SK-N-SH treated with all-trans-retinoic acid at 6 μM for 48 hours (cell line): ENCODE measurements at regions not wholly inside any gene's neighbourhood (a gene's known extent, or its start where the extent isn't known, plus 50 kb on each side); places are given as distances from the start of the nearest gene placed in this dataset.

Experiments used
- ATAC-seq: fragments of 200-7000 bp; cut with Tn5 transposase; 3 replicates; pipeline ENCODE4 v1.9.1; 2020; ENCODE audit warnings: mild to moderate bottlenecking, moderate library complexity
- ARNTL ChIP-seq: fragments of 450-650 bp; formaldehyde crosslinking; IDR thresholded peaks from 2 replicates; pipeline ENCODE4 v1.5.0; 2020; ENCODE audit warnings: low read depth, mild to moderate bottlenecking, moderate library complexity, borderline replicate concordance
- BACH2 ChIP-seq: fragments of 250-450 bp; sonication (Bioruptor Pico); IDR thresholded peaks from 2 replicates; pipeline ENCODE4 v1.9.0; 2021; ENCODE audit warnings: mild to moderate bottlenecking, borderline replicate concordance
- CSRNP3 ChIP-seq: fragments of 250-450 bp; sonication (Bioruptor Pico); IDR thresholded peaks from 2 replicates; pipeline ENCODE4 v1.5.1; 2021; ENCODE audit warnings: mild to moderate bottlenecking, moderate library complexity
- GLIS3 ChIP-seq: fragments of 250-450 bp; sonication (Bioruptor Pico); IDR thresholded peaks from 2 replicates; pipeline ENCODE4 v1.5.0; 2020; ENCODE audit warnings: mild to moderate bottlenecking, moderate library complexity
- ISL1 ChIP-seq: fragments of 250-450 bp; sonication (Bioruptor Pico); IDR thresholded peaks from 2 replicates; pipeline ENCODE4 v2.1.2; 2022; ENCODE audit warnings: mild to moderate bottlenecking, moderate library complexity
- OSR1 ChIP-seq: fragments of 250-450 bp; sonication (Bioruptor Pico); IDR thresholded peaks from 2 replicates; pipeline ENCODE4 v1.8.0; 2022; ENCODE audit warnings: moderate library complexity, mild to moderate bottlenecking, inconsistent platforms
- POU6F1 ChIP-seq: fragments of 250-450 bp; sonication (Bioruptor Pico); IDR thresholded peaks from 2 replicates; pipeline ENCODE4 v1.8.0; 2021; ENCODE audit warnings: low read depth, mild to moderate bottlenecking, moderate library complexity, borderline replicate concordance
- PPARA ChIP-seq: fragments of 250-450 bp; sonication (Bioruptor Pico); IDR thresholded peaks from 2 replicates; pipeline ENCODE4 v1.5.0; 2020; ENCODE audit warnings: mild to moderate bottlenecking, borderline replicate concordance
- RARB ChIP-seq: fragments of 250-450 bp; sonication (Bioruptor Pico); IDR thresholded peaks from 2 replicates; pipeline ENCODE4 v1.8.0; 2021; ENCODE audit warnings: mild to moderate bottlenecking, moderate library complexity
- SNAI2 ChIP-seq: fragments of 250-450 bp; sonication (Bioruptor Pico); IDR thresholded peaks from 2 replicates; pipeline ENCODE4 v1.5.0; 2020; ENCODE audit warnings: mild to moderate bottlenecking, moderate library complexity
- TCF4 ChIP-seq: fragments of 250-450 bp; sonication (Bioruptor Pico); IDR thresholded peaks from 2 replicates; pipeline ENCODE4 v1.8.0; 2021; ENCODE audit warnings: mild to moderate bottlenecking, moderate library complexity, borderline replicate concordance
- TOX ChIP-seq: fragments of 250-450 bp; sonication (Bioruptor Pico); IDR thresholded peaks from 2 replicates; pipeline ENCODE4 v1.8.0; 2021; ENCODE audit warnings: mild to moderate bottlenecking, moderate library complexity, borderline replicate concordance
- TSHZ2 ChIP-seq: fragments of 250-450 bp; sonication (Bioruptor Pico); IDR thresholded peaks from 2 replicates; pipeline ENCODE4 v1.5.0; 2020; ENCODE audit warnings: mild to moderate bottlenecking, moderate library complexity
- ZC3H10 ChIP-seq: fragments of 250-450 bp; sonication (Bioruptor Pico); IDR thresholded peaks from 2 replicates; pipeline ENCODE4 v1.5.1; 2021; ENCODE audit warnings: mild to moderate bottlenecking, moderate library complexity
- ZFP3 ChIP-seq: fragments of 250-450 bp; sonication (Bioruptor Pico); IDR thresholded peaks from 2 replicates; pipeline ENCODE4 v1.5.0; 2020; ENCODE audit warnings: mild to moderate bottlenecking, moderate library complexity
- ZFP30 ChIP-seq: fragments of 450-650 bp; formaldehyde crosslinking; IDR thresholded peaks from 2 replicates; pipeline ENCODE4 v1.5.0; 2022; ENCODE audit warnings: mild to moderate bottlenecking, moderate library complexity
- ZNF565 ChIP-seq: fragments of 450-650 bp; formaldehyde crosslinking; conservative IDR thresholded peaks from 2 replicates; pipeline ENCODE4 v1.5.0; 2020; ENCODE audit warnings: low read depth, mild to moderate bottlenecking, moderate library complexity
- ZNF70 ChIP-seq: fragments of 450-650 bp; formaldehyde crosslinking; IDR thresholded peaks from 2 replicates; pipeline ENCODE4 v1.5.0; 2020; ENCODE audit warnings: mild to moderate bottlenecking, moderate library complexity
- ZNF8 ChIP-seq: fragments of 450-650 bp; formaldehyde crosslinking; IDR thresholded peaks from 2 replicates; pipeline ENCODE4 v1.5.0; 2020; ENCODE audit warnings: mild to moderate bottlenecking, moderate library complexity

- TF ChIP-seq CSRNP3 (CRISPR knock-in tag), result peak; percentile 68; the same call in 1 of the 2 replicates
- peak; percentile 97 for TF ChIP-seq ZC3H10 (CRISPR knock-in tag)
- TF ChIP-seq TCF4 (CRISPR knock-in tag), result peak; percentile 47; the same call in 1 of the 2 replicates
- no peak for TF ChIP-seq TSHZ2 (CRISPR knock-in tag)
- peak; percentile 59 for TF ChIP-seq ISL1 (CRISPR knock-in tag)
- TF ChIP-seq SNAI2 (CRISPR knock-in tag), result 0 out of 2 replicates have a peak, but pooled peaks have one; percentile 50
These were observed 92.6 kb upstream of the ZBTB20 start (continued) for GRCh38 chr3:115239717-115240116.

GRCh38 chr3:115244350-115244749, 97.3 kb upstream of the ZBTB20 start:
- ATAC-seq, result no peak
- TF ChIP-seq TOX (CRISPR knock-in tag), result no peak
- TF ChIP-seq ARNTL, result no peak
- peak; percentile 63 for TF ChIP-seq ZNF8 (CRISPR knock-in tag)
- TF ChIP-seq GLIS3 (CRISPR knock-in tag), result no peak
- no peak for TF ChIP-seq SNAI2 (CRISPR knock-in tag)
- TF ChIP-seq, all 23 proteins: peak for 1

GRCh38 chr3:115245438-115245837, 98.3 kb upstream of the ZBTB20 start:
- peak; percentile 95 for ATAC-seq
- no peak for TF ChIP-seq ZNF70 (CRISPR knock-in tag)
- TF ChIP-seq ZC3H10 (CRISPR knock-in tag), result no peak
- no peak for TF ChIP-seq ZNF565 (CRISPR knock-in tag)
- no peak for TF ChIP-seq TOX (CRISPR knock-in tag)
- no peak for TF ChIP-seq RARB (CRISPR knock-in tag)
- TF ChIP-seq ARNTL, result no peak
- TF ChIP-seq CSRNP3 (CRISPR knock-in tag), result no peak
- TF ChIP-seq GLIS3 (CRISPR knock-in tag), result no peak
- TF ChIP-seq ZNF8 (CRISPR knock-in tag), result no peak
- TF ChIP-seq ZFP3 (CRISPR knock-in tag), result no peak
- TF ChIP-seq POU6F1 (CRISPR knock-in tag), result no peak
- no peak for TF ChIP-seq SNAI2 (CRISPR knock-in tag)
- no peak for TF ChIP-seq OSR1 (CRISPR knock-in tag)
- TF ChIP-seq TCF4 (CRISPR knock-in tag), result no peak
- no peak for TF ChIP-seq BACH2
- no peak for TF ChIP-seq PPARA (CRISPR knock-in tag)

- TF ChIP-seq ZNF8 (CRISPR knock-in tag) (no peak), PPARA (CRISPR knock-in tag) (no peak), ZNF70 (CRISPR knock-in tag) (no peak), OSR1 (CRISPR knock-in tag) (no peak), ZFP30 (no peak), GLIS3 (CRISPR knock-in tag) (no peak), CSRNP3 (CRISPR knock-in tag) (no peak)
- ATAC-seq, result peak; percentile 14; the same call in 2 of the 3 replicates
These were observed 98.8 kb upstream of the ZBTB20 start for GRCh38 chr3:115245899-115246298.
